KMS-11 (cell line): ENCODE measurements at regions not wholly inside any gene's neighbourhood (a gene's known extent, or its start where the extent isn't known, plus 50 kb on each side); places are given as distances from the start of the nearest gene placed in this dataset.

ENCODE experiments used
- H2AFZ ChIP-seq: fragments of 200-600 bp; sonication (generic); 2 replicates; pipeline ENCODE4 v1.6.1; 2016; ENCODE audit warnings: antibody characterized with exemption, mixed run types, low read depth
- H3K27ac ChIP-seq: fragments of 200-600 bp; sonication (generic); 2 replicates; pipeline ENCODE4 v1.6.1; 2016; ENCODE audit warnings: mild to moderate bottlenecking, mixed run types
- H3K27me3 ChIP-seq: fragments of 200-600 bp; sonication (generic); 2 replicates; pipeline ENCODE4 v1.6.1; 2017; ENCODE audit warnings: mild to moderate bottlenecking, low read depth, mixed run types, moderate library complexity; ENCODE audit not compliant: insufficient read depth
- H3K36me3 ChIP-seq: fragments of 200-600 bp; sonication (generic); 2 replicates; pipeline ENCODE4 v1.6.1; 2017; ENCODE audit warnings: mild to moderate bottlenecking, mixed run types; ENCODE audit not compliant: insufficient read depth
- H3K4me1 ChIP-seq: fragments of 200-600 bp; sonication (generic); 2 replicates; pipeline ENCODE4 v1.6.1; 2016; ENCODE audit warnings: mild to moderate bottlenecking, low read depth, mixed run types; ENCODE audit not compliant: poor library complexity, severe bottlenecking
- H3K4me2 ChIP-seq: fragments of 200-600 bp; sonication (generic); 2 replicates; pipeline ENCODE4 v1.7.0; 2016; ENCODE audit warnings: mild to moderate bottlenecking, mixed run types
- H3K4me3 ChIP-seq: fragments of 200-600 bp; sonication (generic); IDR thresholded peaks from 2 replicates; pipeline ENCODE4 v1.6.1; 2017; ENCODE audit warnings: low read depth, low read length, mixed read lengths; ENCODE audit not compliant: insufficient read depth
- H3K79me2 ChIP-seq: fragments of 200-600 bp; sonication (generic); 2 replicates; pipeline ENCODE4 v1.6.1; 2016; ENCODE audit warnings: low read depth, mixed run types; ENCODE audit not compliant: insufficient read depth
- H3K9ac ChIP-seq: fragments of 200-600 bp; sonication (generic); 2 replicates; pipeline ENCODE4 v1.6.1; 2016; ENCODE audit warnings: mild to moderate bottlenecking, mixed run types
- H4K20me1 ChIP-seq: fragments of 200-600 bp; sonication (generic); 2 replicates; pipeline ENCODE4 v1.6.1; 2016; ENCODE audit warnings: mild to moderate bottlenecking, mixed run types; ENCODE audit not compliant: insufficient read depth
- TF ChIP-seq, protein P1 (sequence below): fragments of 200-600 bp; sonication (generic); conservative IDR thresholded peaks from 2 replicates; pipeline ENCODE4 v1.6.1; 2017; ENCODE audit warnings: low read depth, mild to moderate bottlenecking, antibody characterized with exemption, low read length, moderate library complexity, mixed read lengths

GRCh38 chr12:126362493-126362892 is 1297.3 kb downstream of the AACS start:
- H3K36me3 ChIP-seq: no peaks in the 10 kb centered on the region
- no peak overlapping the region for H3K4me3 ChIP-seq
- TF ChIP-seq, protein P1, sequence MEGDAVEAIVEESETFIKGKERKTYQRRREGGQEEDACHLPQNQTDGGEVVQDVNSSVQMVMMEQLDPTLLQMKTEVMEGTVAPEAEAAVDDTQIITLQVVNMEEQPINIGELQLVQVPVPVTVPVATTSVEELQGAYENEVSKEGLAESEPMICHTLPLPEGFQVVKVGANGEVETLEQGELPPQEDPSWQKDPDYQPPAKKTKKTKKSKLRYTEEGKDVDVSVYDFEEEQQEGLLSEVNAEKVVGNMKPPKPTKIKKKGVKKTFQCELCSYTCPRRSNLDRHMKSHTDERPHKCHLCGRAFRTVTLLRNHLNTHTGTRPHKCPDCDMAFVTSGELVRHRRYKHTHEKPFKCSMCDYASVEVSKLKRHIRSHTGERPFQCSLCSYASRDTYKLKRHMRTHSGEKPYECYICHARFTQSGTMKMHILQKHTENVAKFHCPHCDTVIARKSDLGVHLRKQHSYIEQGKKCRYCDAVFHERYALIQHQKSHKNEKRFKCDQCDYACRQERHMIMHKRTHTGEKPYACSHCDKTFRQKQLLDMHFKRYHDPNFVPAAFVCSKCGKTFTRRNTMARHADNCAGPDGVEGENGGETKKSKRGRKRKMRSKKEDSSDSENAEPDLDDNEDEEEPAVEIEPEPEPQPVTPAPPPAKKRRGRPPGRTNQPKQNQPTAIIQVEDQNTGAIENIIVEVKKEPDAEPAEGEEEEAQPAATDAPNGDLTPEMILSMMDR: no peak
- no peak overlapping the region for H3K4me2 ChIP-seq
- no peak overlapping the region for H2AFZ ChIP-seq
- H3K79me2 ChIP-seq: no peaks in the 10 kb centered on the region
- no peaks in the 10 kb centered on the region for H3K4me1 ChIP-seq
- H4K20me1 ChIP-seq: no peaks in the 10 kb centered on the region
- no peak overlapping the region for H3K9ac ChIP-seq
- H3K27ac ChIP-seq: no peak overlapping the region
- H3K27me3 ChIP-seq: no peaks in the 10 kb centered on the region

GRCh38 chr12:126362964-126363363 is 1297.7 kb downstream of the AACS start:
- no peaks in the 10 kb centered on the region for H3K4me1 ChIP-seq
- H2AFZ ChIP-seq: no peak overlapping the region
- no peak overlapping the region for H3K4me2 ChIP-seq
- H3K27me3 ChIP-seq: no peaks in the 10 kb centered on the region
- no peak overlapping the region for H3K9ac ChIP-seq
- TF ChIP-seq, protein P1: no peak
- H4K20me1 ChIP-seq: no peaks in the 10 kb centered on the region
- H3K4me3 ChIP-seq: no peak overlapping the region
- H3K36me3 ChIP-seq: no peaks in the 10 kb centered on the region
- no peak overlapping the region for H3K27ac ChIP-seq
- H3K79me2 ChIP-seq: no peaks in the 10 kb centered on the region

- H3K9ac ChIP-seq: no peak overlapping the region
- H2AFZ ChIP-seq: no peak overlapping the region
- no peak overlapping the region for H3K27ac ChIP-seq
Measured at GRCh38 chr12:126369487-126370463, 1304.5 kb downstream of the AACS start.

GRCh38 chr12:126383506-126383905 is 1318.3 kb downstream of the AACS start:
- TF ChIP-seq, protein P1: no peak
- Histone ChIP-seq H3K79me2 (no peaks in the 10 kb centered on the region), H3K4me1 (no peaks in the 10 kb centered on the region), H3K4me2 (no peak overlapping the region), H3K27me3 (no peaks in the 10 kb centered on the region), H3K36me3 (no peaks in the 10 kb centered on the region), H4K20me1 (no peaks in the 10 kb centered on the region), H3K27ac (no peak overlapping the region), H3K4me3 (no peak overlapping the region), H2AFZ (no peak overlapping the region), H3K9ac (no peak overlapping the region)

More at GRCh38 chr12:126369487-126370463, 1304.5 kb downstream of the AACS start:
- TF ChIP-seq, protein P1: no peak
- H3K4me2 ChIP-seq: no peak overlapping the region
- no peak overlapping the region for H3K4me3 ChIP-seq
- no peaks in the 10 kb centered on the region for H3K4me1 ChIP-seq
- no peaks in the 10 kb centered on the region for H3K79me2 ChIP-seq
- H4K20me1 ChIP-seq: no peaks in the 10 kb centered on the region
- H3K27me3 ChIP-seq: no peaks in the 10 kb centered on the region
- no peaks in the 10 kb centered on the region for H3K36me3 ChIP-seq
